ENCODE measurements at regions not wholly inside any gene's neighbourhood (a gene's known extent, or its start where the extent isn't known, plus 50 kb on each side); places are given as distances from the start of the nearest gene placed in this dataset.

GRCh38 chr7:115634633-115635032 is 395.9 kb downstream of the TFEC start:
- H3K4me2 ChIP-seq (ENCODE audit: low read length) = no peak overlapping the region
- no peaks in the 10 kb centered on the region for H3K27me3 ChIP-seq (ENCODE audit: control insufficient read depth, low read length)

GRCh38 chr7:115632636-115633035 is 397.9 kb downstream of the TFEC start:
- no peak overlapping the region for H3K4me3 ChIP-seq (ENCODE audit: low read length)
- H3K9me2 ChIP-seq (replicated peaks; ENCODE audit: control insufficient read depth, low read length) = no peaks in the 10 kb centered on the region
- H3K4me1 ChIP-seq (ENCODE audit: control insufficient read depth, low read length) = no peaks in the 10 kb centered on the region
- H3K36me3 ChIP-seq (ENCODE audit: control insufficient read depth, low read length) = no peaks in the 10 kb centered on the region
- no peaks in the 10 kb centered on the region for H4K20me1 ChIP-seq (ENCODE audit: control insufficient read depth, insufficient read depth, low read depth, low read length)
- H3K27ac ChIP-seq (ENCODE audit: low read depth, low read length) = no peak overlapping the region
- H3K79me2 ChIP-seq (ENCODE audit: control insufficient read depth, low read length) = no peaks in the 10 kb centered on the region
- no peaks in the 10 kb centered on the region for H3K27me3 ChIP-seq (ENCODE audit: control insufficient read depth, low read length)
- 0 out of 2 replicates have a peak, but pooled peaks cover 2% of the 10 kb centered on the region for H3K9me3 ChIP-seq (ENCODE audit: control insufficient read depth, insufficient read depth, low read length)
- no peaks in the 10 kb centered on the region for H3F3A ChIP-seq (ENCODE audit: control insufficient read depth, insufficient read depth)
- TF ChIP-seq EZH2phosphoT487 (IDR thresholded peaks at IDR 0.05; ENCODE audit: borderline replicate concordance, low read length) = no peak
- TF ChIP-seq, protein P1, sequence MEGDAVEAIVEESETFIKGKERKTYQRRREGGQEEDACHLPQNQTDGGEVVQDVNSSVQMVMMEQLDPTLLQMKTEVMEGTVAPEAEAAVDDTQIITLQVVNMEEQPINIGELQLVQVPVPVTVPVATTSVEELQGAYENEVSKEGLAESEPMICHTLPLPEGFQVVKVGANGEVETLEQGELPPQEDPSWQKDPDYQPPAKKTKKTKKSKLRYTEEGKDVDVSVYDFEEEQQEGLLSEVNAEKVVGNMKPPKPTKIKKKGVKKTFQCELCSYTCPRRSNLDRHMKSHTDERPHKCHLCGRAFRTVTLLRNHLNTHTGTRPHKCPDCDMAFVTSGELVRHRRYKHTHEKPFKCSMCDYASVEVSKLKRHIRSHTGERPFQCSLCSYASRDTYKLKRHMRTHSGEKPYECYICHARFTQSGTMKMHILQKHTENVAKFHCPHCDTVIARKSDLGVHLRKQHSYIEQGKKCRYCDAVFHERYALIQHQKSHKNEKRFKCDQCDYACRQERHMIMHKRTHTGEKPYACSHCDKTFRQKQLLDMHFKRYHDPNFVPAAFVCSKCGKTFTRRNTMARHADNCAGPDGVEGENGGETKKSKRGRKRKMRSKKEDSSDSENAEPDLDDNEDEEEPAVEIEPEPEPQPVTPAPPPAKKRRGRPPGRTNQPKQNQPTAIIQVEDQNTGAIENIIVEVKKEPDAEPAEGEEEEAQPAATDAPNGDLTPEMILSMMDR (IDR thresholded peaks at IDR 0.05; ENCODE audit: low read depth, low read length, poor library complexity, severe bottlenecking) = no peak
- H3K4me2 ChIP-seq (ENCODE audit: low read length) = no peak overlapping the region

More at GRCh38 chr7:115634633-115635032, 395.9 kb downstream of the TFEC start:
- TF ChIP-seq EZH2phosphoT487 (IDR thresholded peaks at IDR 0.05; ENCODE audit: borderline replicate concordance, low read length) = no peak
- TF ChIP-seq, protein P1 (IDR thresholded peaks at IDR 0.05; ENCODE audit: low read depth, low read length, poor library complexity, severe bottlenecking) = no peak
- H3K27ac ChIP-seq (ENCODE audit: low read depth, low read length) = no peak overlapping the region
- H3K79me2 ChIP-seq (ENCODE audit: control insufficient read depth, low read length) = no peaks in the 10 kb centered on the region
- H3K9me2 ChIP-seq (replicated peaks; ENCODE audit: control insufficient read depth, low read length) = no peaks in the 10 kb centered on the region
- no peak overlapping the region for H3K4me3 ChIP-seq (ENCODE audit: low read length)
- H3F3A ChIP-seq (ENCODE audit: control insufficient read depth, insufficient read depth) = no peaks in the 10 kb centered on the region
- H4K20me1 ChIP-seq (ENCODE audit: control insufficient read depth, insufficient read depth, low read depth, low read length) = no peaks in the 10 kb centered on the region
- no peaks in the 10 kb centered on the region for H3K4me1 ChIP-seq (ENCODE audit: control insufficient read depth, low read length)
- H3K36me3 ChIP-seq (ENCODE audit: control insufficient read depth, low read length) = no peaks in the 10 kb centered on the region
- H3K9me3 ChIP-seq (ENCODE audit: control insufficient read depth, insufficient read depth, low read length) = 0 out of 2 replicates have a peak, but pooled peaks cover 2% of the 10 kb centered on the region

DNA sequence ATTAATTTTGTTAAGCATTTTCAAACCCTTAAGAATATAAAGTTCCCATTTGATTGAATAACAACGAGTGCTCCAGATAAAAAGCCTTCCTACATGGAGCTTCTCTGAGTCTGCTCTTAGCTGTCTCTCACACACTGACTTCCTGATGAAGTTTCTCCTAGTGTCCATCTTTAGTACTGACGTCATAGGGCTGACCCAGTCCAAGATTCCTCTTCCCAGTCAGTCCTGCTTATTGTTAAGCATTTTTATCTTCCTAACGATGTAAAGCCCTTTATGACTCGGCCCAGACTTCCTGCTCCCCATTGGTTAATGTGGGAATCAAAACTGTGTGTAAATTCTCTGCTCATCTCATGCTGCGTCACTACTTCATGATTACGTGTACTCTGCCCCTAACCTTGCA is 398.8 kb downstream of the TFEC start:
- no peaks in the 10 kb centered on the region for H3K79me2 ChIP-seq (ENCODE audit: control insufficient read depth, low read length)
- no peaks in the 10 kb centered on the region for H3K4me1 ChIP-seq (ENCODE audit: control insufficient read depth, low read length)
- no peaks in the 10 kb centered on the region for H3K27me3 ChIP-seq (ENCODE audit: control insufficient read depth, low read length)
- no peak for TF ChIP-seq EZH2phosphoT487 (IDR thresholded peaks at IDR 0.05; ENCODE audit: borderline replicate concordance, low read length)
- TF ChIP-seq, protein P1 (IDR thresholded peaks at IDR 0.05; ENCODE audit: low read depth, low read length, poor library complexity, severe bottlenecking) = no peak
- no peak overlapping the region for H3K4me3 ChIP-seq (ENCODE audit: low read length)
- no peaks in the 10 kb centered on the region for H3K36me3 ChIP-seq (ENCODE audit: control insufficient read depth, low read length)
- no peaks in the 10 kb centered on the region for H3K9me2 ChIP-seq (replicated peaks; ENCODE audit: control insufficient read depth, low read length)
- H4K20me1 ChIP-seq (ENCODE audit: control insufficient read depth, insufficient read depth, low read depth, low read length) = no peaks in the 10 kb centered on the region
- no peak overlapping the region for H3K27ac ChIP-seq (ENCODE audit: low read depth, low read length)
- no peak overlapping the region for H3K4me2 ChIP-seq (ENCODE audit: low read length)
- H3K9me3 ChIP-seq (ENCODE audit: control insufficient read depth, insufficient read depth, low read length) = 0 out of 2 replicates have a peak, but pooled peaks cover 2% of the 10 kb centered on the region
- H3F3A ChIP-seq (ENCODE audit: control insufficient read depth, insufficient read depth) = no peaks in the 10 kb centered on the region
